ENCODE measurements at regions not wholly inside any gene's neighbourhood (a gene's known extent, or its start where the extent isn't known, plus 50 kb on each side); places are given as distances from the start of the nearest gene placed in this dataset.

GRCh38 chr7:49020145-49020544 is 95.8 kb downstream of the CDC14C start:
- no peaks in the 10 kb centered on the region for H3K27me3 ChIP-seq (ENCODE audit: insufficient read depth)
- DNase-seq (ENCODE audit: low spot score) (no peak), ATAC-seq (no peak)
- H3K4me1 ChIP-seq (ENCODE audit: insufficient read depth), result peaks cover 33% of the 10 kb centered on the region
- TF ChIP-seq CREB1 (CRISPR knock-in tag; IDR thresholded peaks at IDR 0.05; ENCODE audit: low read depth) (no peak), ZNF331 (CRISPR knock-in tag; IDR thresholded peaks at IDR 0.05; ENCODE audit: low read depth) (no peak), JUNB (IDR thresholded peaks at IDR 0.05; ENCODE audit: unreplicated experiment) (no peak), POLR2AphosphoS5 (IDR thresholded peaks at IDR 0.05; ENCODE audit: low read depth) (no peak), STAT1 (IDR thresholded peaks at IDR 0.05; ENCODE audit: unreplicated experiment) (no peak), ETS1 (IDR thresholded peaks at IDR 0.05) (no peak), ZNF114 (CRISPR knock-in tag; IDR thresholded peaks at IDR 0.05) (no peak), CTCF (conservative IDR thresholded peaks at IDR 0.05; ENCODE audit: low read depth in 2 of 2) (no peak), EZH2phosphoT487 (IDR thresholded peaks at IDR 0.05; ENCODE audit: unreplicated experiment) (no peak), ZNF462 (CRISPR knock-in tag; IDR thresholded peaks at IDR 0.05) (no peak), REST (IDR thresholded peaks at IDR 0.05; ENCODE audit: unreplicated experiment) (no peak), NANOG (IDR thresholded peaks at IDR 0.05; ENCODE audit: borderline replicate concordance) (no peak), EZH2 (IDR thresholded peaks at IDR 0.05; ENCODE audit: low read depth, unreplicated experiment) (no peak)
- no peak overlapping the region for H2AFZ ChIP-seq
- Mint-ChIP-seq H3K36me3 (ENCODE audit: low read depth) (peaks cover 20% of the 10 kb centered on the region), H3K27me3 (ENCODE audit: insufficient read depth, low read depth, poor library complexity) (peaks cover 2% of the 10 kb centered on the region), H3K4me3 (no peak overlapping the region), H3K4me1 (peaks cover 25% of the 10 kb centered on the region), H3K9me3 (peaks cover 19% of the 10 kb centered on the region), H3K27ac (no peak overlapping the region)
- H3K4me3 ChIP-seq, result no peak overlapping the region
- H3K27ac ChIP-seq (ENCODE audit: low read depth), result no peak overlapping the region
- peaks cover 4% of the 10 kb centered on the region; the same call in 1 of the 2 replicates for H3K36me3 ChIP-seq (ENCODE audit: insufficient read depth)
- H4K20me1 ChIP-seq (replicated peaks; ENCODE audit: insufficient read depth), result no peaks in the 10 kb centered on the region
- H3F3A ChIP-seq (replicated peaks; ENCODE audit: low read depth), result no peaks in the 10 kb centered on the region
- H3K4me2 ChIP-seq, result no peak overlapping the region
- H3K79me2 ChIP-seq (replicated peaks; ENCODE audit: insufficient read depth), result no peaks in the 10 kb centered on the region
- H3K9me2 ChIP-seq (ENCODE audit: insufficient read depth), result no peaks in the 10 kb centered on the region

Data from GM23338 (cell line).